ENCODE measurements at regions not wholly inside any gene's neighbourhood (a gene's known extent, or its start where the extent isn't known, plus 50 kb on each side); places are given as distances from the start of the nearest gene placed in this dataset.

DNA sequence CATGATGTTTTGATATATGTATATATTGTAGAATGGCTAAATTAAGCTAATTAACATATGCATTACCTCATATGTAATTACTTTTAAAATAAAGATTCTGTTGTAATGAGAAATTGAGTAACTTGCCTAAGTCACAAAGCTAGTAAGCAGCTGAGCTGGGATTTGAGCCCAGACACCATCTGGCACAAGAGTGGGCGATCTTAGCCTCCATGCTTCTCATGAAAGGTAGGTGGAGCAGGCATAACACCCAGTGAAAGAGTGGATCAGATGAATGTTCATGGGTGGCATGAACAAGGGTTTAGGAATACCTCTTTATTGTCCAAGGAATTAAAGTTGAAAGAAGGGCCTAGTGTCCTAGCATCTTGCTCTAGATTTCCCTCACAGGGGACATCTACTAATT lies 365.4 kb downstream of the TFAP2B start:
- TF ChIP-seq EZH2 (IDR thresholded peaks at IDR 0.05; ENCODE audit: low read length): no peak
- no peak for TF ChIP-seq CTCF (optimal IDR thresholded peaks at IDR 0.05 in 1 of 3, IDR thresholded peaks at IDR 0.05 in 1 of 3, conservative IDR thresholded peaks at IDR 0.05 in 1 of 3; ENCODE audit: extremely low read depth in 1 of 3, insufficient read depth in 2 of 3, low read length in 3 of 3)

All from keratinocyte (primary cell).